ENCODE measurements at regions not wholly inside any gene's neighbourhood (a gene's known extent, or its start where the extent isn't known, plus 50 kb on each side); places are given as distances from the start of the nearest gene placed in this dataset.

DNA sequence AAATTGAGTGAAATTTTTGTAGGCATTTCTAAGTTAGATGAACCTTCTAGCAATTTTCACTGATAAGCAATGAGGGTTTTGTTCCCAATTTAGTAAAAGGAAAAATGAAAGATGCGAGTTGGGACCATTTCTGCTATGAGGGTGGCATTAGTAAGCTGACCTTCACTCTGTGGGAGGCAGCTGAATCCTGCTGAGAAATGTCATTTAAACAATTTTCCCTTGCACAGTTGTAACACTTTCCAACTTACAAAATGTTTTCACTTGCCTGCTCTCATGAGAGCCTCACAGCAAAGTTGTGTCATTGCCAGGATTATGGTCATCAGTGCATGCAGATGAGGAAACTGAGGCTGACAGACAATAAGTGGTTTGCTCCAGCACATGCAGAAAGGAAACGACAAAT is 527.7 kb downstream of the TNS1 start:
- Histone ChIP-seq H2BK120ac (ENCODE audit: insufficient read depth, low read length, poor library complexity) (no peak overlapping the region), H3K9me3 (ENCODE audit: insufficient read depth, low read depth, low read length) (no peaks in the 10 kb centered on the region), H2BK5ac (ENCODE audit: low read depth, low read length, poor library complexity) (no peak overlapping the region), H3K27me3 (ENCODE audit: insufficient read depth, low read length) (no peaks in the 10 kb centered on the region), H3K14ac (ENCODE audit: low read length) (no peak overlapping the region), H3K36me3 (ENCODE audit: control insufficient read depth in 1 of 2, insufficient read depth in 2 of 2, low read length in 2 of 2) (no peaks in the 10 kb centered on the region), H3K79me1 (ENCODE audit: low read length) (no peaks in the 10 kb centered on the region), H3K79me2 (ENCODE audit: control insufficient read depth, insufficient read depth, low read length, poor library complexity) (no peaks in the 10 kb centered on the region), H2AK5ac (ENCODE audit: low read length) (no peak overlapping the region), H2AFZ (ENCODE audit: insufficient read depth, low read length, poor library complexity) (no peak overlapping the region), H3K9ac (ENCODE audit: low read length) (no peak overlapping the region), H3K27ac (ENCODE audit: low read depth, low read length) (no peak overlapping the region), H3K4me2 (ENCODE audit: low read length) (no peak overlapping the region), H3K4me3 (ENCODE audit: low read depth, low read length) (no peak overlapping the region), H3K18ac (ENCODE audit: low read length) (no peak overlapping the region), H3K4ac (ENCODE audit: low read depth, low read length) (no peak overlapping the region), H4K91ac (ENCODE audit: low read depth, low read length) (no peak overlapping the region), H3K4me1 (ENCODE audit: control insufficient read depth in 1 of 2, insufficient read depth in 2 of 2, low read length in 2 of 2) (peaks cover 3 to 5% of the 10 kb centered on the region in 2 experiments), H4K12ac (ENCODE audit: low read depth, low read length) (no peak overlapping the region), H4K8ac (ENCODE audit: low read depth, low read length) (no peak overlapping the region), H2BK12ac (ENCODE audit: low read length) (no peak overlapping the region), H3K23ac (ENCODE audit: low read length) (no peak overlapping the region)
- no peak for DNase-seq
- WGBS (ENCODE audit: extremely low coverage, insufficient coverage, insufficient read length) = no CpG with 5 or more reads among the region's 2 CpGs

DNA sequence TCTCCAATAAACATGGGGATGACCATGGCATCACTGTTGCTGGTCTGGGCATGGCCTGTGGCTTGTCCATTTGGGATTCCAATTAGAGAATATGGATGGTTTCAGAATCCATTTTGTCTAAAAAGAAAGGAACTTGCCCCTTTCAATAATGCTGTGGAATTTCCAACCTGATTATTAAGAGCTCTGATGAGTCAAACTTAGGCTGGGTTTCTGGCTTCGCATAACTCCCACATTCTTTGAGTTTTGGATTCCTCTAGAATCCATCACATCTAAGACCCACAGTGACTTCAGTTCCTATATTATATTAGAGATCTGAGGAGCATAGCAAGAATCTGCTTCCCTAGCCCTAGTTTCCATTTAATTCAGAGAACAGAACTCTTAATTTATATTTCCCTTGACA is 531.5 kb downstream of the TNS1 start:
- no peak overlapping the region for H3K18ac ChIP-seq (ENCODE audit: low read length)
- no peak overlapping the region for H2BK120ac ChIP-seq (ENCODE audit: insufficient read depth, low read length, poor library complexity)
- no peak overlapping the region for H3K4me3 ChIP-seq (ENCODE audit: low read depth, low read length)
- H4K91ac ChIP-seq (ENCODE audit: low read depth, low read length) = no peak overlapping the region
- H3K9ac ChIP-seq (ENCODE audit: low read length) = no peak overlapping the region
- no peak overlapping the region for H4K8ac ChIP-seq (ENCODE audit: low read depth, low read length)
- H2BK12ac ChIP-seq (ENCODE audit: low read length) = no peak overlapping the region
- H3K14ac ChIP-seq (ENCODE audit: low read length) = no peak overlapping the region
- H3K23ac ChIP-seq (ENCODE audit: low read length) = no peak overlapping the region
- no peaks in the 10 kb centered on the region for H3K9me3 ChIP-seq (ENCODE audit: insufficient read depth, low read depth, low read length)
- no peaks in the 10 kb centered on the region for H3K27me3 ChIP-seq (ENCODE audit: insufficient read depth, low read length)
- no peak overlapping the region for H3K4me2 ChIP-seq (ENCODE audit: low read length)
- no peak overlapping the region for H2BK5ac ChIP-seq (ENCODE audit: low read depth, low read length, poor library complexity)
- H3K36me3 ChIP-seq (ENCODE audit: control insufficient read depth in 1 of 2, insufficient read depth in 2 of 2, low read length in 2 of 2) = no peaks in the 10 kb centered on the region
- H2AK5ac ChIP-seq (ENCODE audit: low read length) = no peak overlapping the region
- no peaks in the 10 kb centered on the region for H3K79me2 ChIP-seq (ENCODE audit: control insufficient read depth, insufficient read depth, low read length, poor library complexity)
- H3K79me1 ChIP-seq (ENCODE audit: low read length) = no peaks in the 10 kb centered on the region
- no peak overlapping the region for H4K12ac ChIP-seq (ENCODE audit: low read depth, low read length)
- no CpG with 5 or more reads among the region's 1 CpG for WGBS (ENCODE audit: extremely low coverage, insufficient coverage, insufficient read length)
- H3K4ac ChIP-seq (ENCODE audit: low read depth, low read length) = no peak overlapping the region
- H3K27ac ChIP-seq (ENCODE audit: low read depth, low read length) = no peak overlapping the region
- no peak overlapping the region for H2AFZ ChIP-seq (ENCODE audit: insufficient read depth, low read length, poor library complexity)
- DNase-seq = no peak
- H3K4me1 ChIP-seq (ENCODE audit: control insufficient read depth in 1 of 2, insufficient read depth in 2 of 2, low read length in 2 of 2) = peaks cover 0 to 2% of the 10 kb centered on the region in 2 experiments

- Histone ChIP-seq H3K79me1 (ENCODE audit: low read length) (no peaks in the 10 kb centered on the region), H3K9me3 (ENCODE audit: insufficient read depth, low read depth, low read length) (no peaks in the 10 kb centered on the region), H3K36me3 (ENCODE audit: control insufficient read depth in 1 of 2, insufficient read depth in 2 of 2, low read length in 2 of 2) (no peaks in the 10 kb centered on the region), H2AFZ (ENCODE audit: insufficient read depth, low read length, poor library complexity) (no peak overlapping the region), H4K8ac (ENCODE audit: low read depth, low read length) (no peak overlapping the region), H3K9ac (ENCODE audit: low read length) (no peak overlapping the region), H2BK5ac (ENCODE audit: low read depth, low read length, poor library complexity) (no peak overlapping the region), H3K79me2 (ENCODE audit: control insufficient read depth, insufficient read depth, low read length, poor library complexity) (no peaks in the 10 kb centered on the region), H3K4me1 (ENCODE audit: control insufficient read depth in 1 of 2, insufficient read depth in 2 of 2, low read length in 2 of 2) (peaks cover 0 to 2% of the 10 kb centered on the region in 2 experiments), H3K4me3 (ENCODE audit: low read depth, low read length) (no peak overlapping the region), H2BK12ac (ENCODE audit: low read length) (no peak overlapping the region), H3K4ac (ENCODE audit: low read depth, low read length) (no peak overlapping the region), H3K23ac (ENCODE audit: low read length) (no peak overlapping the region), H4K91ac (ENCODE audit: low read depth, low read length) (no peak overlapping the region), H3K4me2 (ENCODE audit: low read length) (no peak overlapping the region), H2AK5ac (ENCODE audit: low read length) (no peak overlapping the region), H3K14ac (ENCODE audit: low read length) (no peak overlapping the region), H3K27ac (ENCODE audit: low read depth, low read length) (no peak overlapping the region), H3K18ac (ENCODE audit: low read length) (no peak overlapping the region), H4K12ac (ENCODE audit: low read depth, low read length) (no peak overlapping the region), H3K27me3 (ENCODE audit: insufficient read depth, low read length) (no peaks in the 10 kb centered on the region), H2BK120ac (ENCODE audit: insufficient read depth, low read length, poor library complexity) (no peak overlapping the region)
- no peak for DNase-seq
- WGBS (ENCODE audit: extremely low coverage, insufficient coverage, insufficient read length) = no CpG with 5 or more reads among the region's 2 CpGs
Measured at GRCh38 chr2:217469203-217469810, 533.5 kb downstream of the TNS1 start.

GRCh38 chr2:217468042-217468830 is 534.6 kb downstream of the TNS1 start:
- Histone ChIP-seq H3K4me2 (ENCODE audit: low read length) (no peak overlapping the region), H2BK12ac (ENCODE audit: low read length) (no peak overlapping the region), H4K12ac (ENCODE audit: low read depth, low read length) (no peak overlapping the region), H3K27ac (ENCODE audit: low read depth, low read length) (no peak overlapping the region), H3K36me3 (ENCODE audit: control insufficient read depth in 1 of 2, insufficient read depth in 2 of 2, low read length in 2 of 2) (no peaks in the 10 kb centered on the region), H2BK120ac (ENCODE audit: insufficient read depth, low read length, poor library complexity) (no peak overlapping the region), H3K14ac (ENCODE audit: low read length) (no peak overlapping the region), H3K23ac (ENCODE audit: low read length) (no peak overlapping the region), H4K91ac (ENCODE audit: low read depth, low read length) (no peak overlapping the region), H3K79me1 (ENCODE audit: low read length) (no peaks in the 10 kb centered on the region), H2AK5ac (ENCODE audit: low read length) (no peak overlapping the region), H4K8ac (ENCODE audit: low read depth, low read length) (no peak overlapping the region), H3K79me2 (ENCODE audit: control insufficient read depth, insufficient read depth, low read length, poor library complexity) (no peaks in the 10 kb centered on the region), H3K4me1 (ENCODE audit: control insufficient read depth in 1 of 2, insufficient read depth in 2 of 2, low read length in 2 of 2) (peaks cover 0 to 2% of the 10 kb centered on the region in 2 experiments), H3K4me3 (ENCODE audit: low read depth, low read length) (no peak overlapping the region), H3K9ac (ENCODE audit: low read length) (no peak overlapping the region), H3K9me3 (ENCODE audit: insufficient read depth, low read depth, low read length) (no peaks in the 10 kb centered on the region), H3K4ac (ENCODE audit: low read depth, low read length) (no peak overlapping the region), H2AFZ (ENCODE audit: insufficient read depth, low read length, poor library complexity) (no peak overlapping the region), H2BK5ac (ENCODE audit: low read depth, low read length, poor library complexity) (no peak overlapping the region), H3K27me3 (ENCODE audit: insufficient read depth, low read length) (no peaks in the 10 kb centered on the region), H3K18ac (ENCODE audit: low read length) (no peak overlapping the region)
- WGBS (ENCODE audit: extremely low coverage, insufficient coverage, insufficient read length) = no CpG with 5 or more reads among the region's 2 CpGs
- no peak for DNase-seq
